ENCODE measurements at regions not wholly inside any gene's neighbourhood (a gene's known extent, or its start where the extent isn't known, plus 50 kb on each side); places are given as distances from the start of the nearest gene placed in this dataset.

- TF ChIP-seq SPI1 (IDR thresholded peaks at IDR 0.05; ENCODE audit: borderline replicate concordance, low read depth) (no peak), GABPA (IDR thresholded peaks at IDR 0.05; ENCODE audit: low read depth) (no peak), POLR2AphosphoS5 (IDR thresholded peaks at IDR 0.05; ENCODE audit: low read depth) (no peak), REST (IDR thresholded peaks at IDR 0.05; ENCODE audit: insufficient replicate concordance, low read depth) (no peak), CTCF (IDR thresholded peaks at IDR 0.05; ENCODE audit: insufficient read depth, low read length) (no peak)
- H3K4me3 ChIP-seq (replicated peaks; ENCODE audit: insufficient read depth, low read length) = no peak overlapping the region
- no peaks in the 10 kb centered on the region for H3K27me3 ChIP-seq (ENCODE audit: insufficient read depth, poor library complexity, severe bottlenecking)
- no peak for DNase-seq (ENCODE audit: low read depth in 1 of 2, low spot score in 1 of 2)
- H3K27ac ChIP-seq (replicated peaks) = no peak overlapping the region
Observed at GRCh38 chrX:55167124-55167803, 52.9 kb upstream of the PAGE5 start.

GRCh38 chrX:55167901-55168300, 52.2 kb upstream of the PAGE5 start:
- Histone ChIP-seq H3K4me3 (replicated peaks; ENCODE audit: insufficient read depth, low read length) (no peak overlapping the region), H3K27me3 (ENCODE audit: insufficient read depth, poor library complexity, severe bottlenecking) (no peaks in the 10 kb centered on the region), H3K27ac (replicated peaks) (no peak overlapping the region)
- no peak for DNase-seq (ENCODE audit: low read depth in 1 of 2, low spot score in 1 of 2)
- TF ChIP-seq CTCF (IDR thresholded peaks at IDR 0.05; ENCODE audit: insufficient read depth, low read length) = no peak
- TF ChIP-seq POLR2AphosphoS5 (IDR thresholded peaks at IDR 0.05; ENCODE audit: low read depth) = no peak
- no peak for TF ChIP-seq SPI1 (IDR thresholded peaks at IDR 0.05; ENCODE audit: borderline replicate concordance, low read depth)
- TF ChIP-seq REST (IDR thresholded peaks at IDR 0.05; ENCODE audit: insufficient replicate concordance, low read depth) = no peak
- no peak for TF ChIP-seq GABPA (IDR thresholded peaks at IDR 0.05; ENCODE audit: low read depth)

- Histone ChIP-seq H3K27ac (replicated peaks) (no peak overlapping the region), H3K4me3 (replicated peaks; ENCODE audit: insufficient read depth, low read length) (no peak overlapping the region), H3K27me3 (ENCODE audit: insufficient read depth, poor library complexity, severe bottlenecking) (no peaks in the 10 kb centered on the region)
- TF ChIP-seq GABPA (IDR thresholded peaks at IDR 0.05; ENCODE audit: low read depth) (no peak), POLR2AphosphoS5 (IDR thresholded peaks at IDR 0.05; ENCODE audit: low read depth) (no peak), SPI1 (IDR thresholded peaks at IDR 0.05; ENCODE audit: borderline replicate concordance, low read depth) (no peak), CTCF (IDR thresholded peaks at IDR 0.05; ENCODE audit: insufficient read depth, low read length) (no peak), REST (IDR thresholded peaks at IDR 0.05; ENCODE audit: insufficient replicate concordance, low read depth) (no peak)
- no peak for DNase-seq (ENCODE audit: low read depth in 1 of 2, low spot score in 1 of 2)
Observed at GRCh38 chrX:55169782-55170181, 50.4 kb upstream of the PAGE5 start.

Measured in HL-60 (cell line).